ENCODE measurements at regions not wholly inside any gene's neighbourhood (a gene's known extent, or its start where the extent isn't known, plus 50 kb on each side); places are given as distances from the start of the nearest gene placed in this dataset.

DNA sequence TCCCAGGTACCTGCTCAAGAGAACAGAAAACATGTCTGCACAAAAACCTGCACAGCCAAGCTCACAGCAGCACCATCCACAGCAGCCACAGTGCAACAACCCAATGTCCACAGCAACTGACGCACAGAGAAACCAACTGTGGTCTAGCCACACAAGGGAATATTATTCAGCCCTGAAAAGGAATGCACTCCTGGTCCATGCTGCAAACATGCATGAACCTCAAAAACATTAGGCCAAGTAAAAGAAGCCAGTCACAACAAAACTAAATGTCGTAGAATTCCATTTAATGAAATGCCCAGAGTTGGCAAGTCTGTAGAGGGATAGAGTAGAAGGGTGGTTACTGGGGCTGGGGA, 60.6 kb downstream of the MYEOV start:
- TF ChIP-seq EP300 (IDR thresholded peaks at IDR 0.05) = no peak
- TF ChIP-seq, protein P1, sequence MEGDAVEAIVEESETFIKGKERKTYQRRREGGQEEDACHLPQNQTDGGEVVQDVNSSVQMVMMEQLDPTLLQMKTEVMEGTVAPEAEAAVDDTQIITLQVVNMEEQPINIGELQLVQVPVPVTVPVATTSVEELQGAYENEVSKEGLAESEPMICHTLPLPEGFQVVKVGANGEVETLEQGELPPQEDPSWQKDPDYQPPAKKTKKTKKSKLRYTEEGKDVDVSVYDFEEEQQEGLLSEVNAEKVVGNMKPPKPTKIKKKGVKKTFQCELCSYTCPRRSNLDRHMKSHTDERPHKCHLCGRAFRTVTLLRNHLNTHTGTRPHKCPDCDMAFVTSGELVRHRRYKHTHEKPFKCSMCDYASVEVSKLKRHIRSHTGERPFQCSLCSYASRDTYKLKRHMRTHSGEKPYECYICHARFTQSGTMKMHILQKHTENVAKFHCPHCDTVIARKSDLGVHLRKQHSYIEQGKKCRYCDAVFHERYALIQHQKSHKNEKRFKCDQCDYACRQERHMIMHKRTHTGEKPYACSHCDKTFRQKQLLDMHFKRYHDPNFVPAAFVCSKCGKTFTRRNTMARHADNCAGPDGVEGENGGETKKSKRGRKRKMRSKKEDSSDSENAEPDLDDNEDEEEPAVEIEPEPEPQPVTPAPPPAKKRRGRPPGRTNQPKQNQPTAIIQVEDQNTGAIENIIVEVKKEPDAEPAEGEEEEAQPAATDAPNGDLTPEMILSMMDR (IDR thresholded peaks at IDR 0.05) = no peak
- TF ChIP-seq POLR2AphosphoS5 (IDR thresholded peaks at IDR 0.05) = no peak
- TF ChIP-seq POLR2A (IDR thresholded peaks at IDR 0.05) = no peak

Data from sigmoid colon (tissue), 4 donors.